ENCODE measurements at regions not wholly inside any gene's neighbourhood (a gene's known extent, or its start where the extent isn't known, plus 50 kb on each side); places are given as distances from the start of the nearest gene placed in this dataset.

- FAIRE-seq (no peak), DNase-seq (ENCODE audit: insufficient read length, low spot score) (no peak)
Observed at GRCh38 chr5:143732402-143732801, 79.6 kb upstream of the HMHB1 start.

- no peak for DNase-seq (ENCODE audit: insufficient read length, low spot score)
- FAIRE-seq = no peak
Observed at GRCh38 chr5:143730112-143730801, 81.7 kb upstream of the HMHB1 start.

- DNase-seq (ENCODE audit: insufficient read length, low spot score) (no peak), FAIRE-seq (no peak)
Observed at GRCh38 chr5:143729334-143729946, 82.5 kb upstream of the HMHB1 start.

GRCh38 chr5:143723159-143723558 is 88.8 kb upstream of the HMHB1 start:
- FAIRE-seq = no peak
- DNase-seq (ENCODE audit: insufficient read length, low spot score) = no peak

- no peak for FAIRE-seq
- no peak for DNase-seq (ENCODE audit: insufficient read length, low spot score)
Observed at GRCh38 chr5:143721925-143722324, 90.0 kb upstream of the HMHB1 start.

- no peak for DNase-seq (ENCODE audit: insufficient read length, low spot score)
- no peak for FAIRE-seq
Observed at GRCh38 chr5:143720689-143721088, 91.3 kb upstream of the HMHB1 start.

- DNase-seq (ENCODE audit: insufficient read length, low spot score) (no peak), FAIRE-seq (no peak)
Observed at GRCh38 chr5:143717400-143717799, 94.6 kb upstream of the HMHB1 start.

- no peak for FAIRE-seq
- no peak for DNase-seq (ENCODE audit: insufficient read length, low spot score)
Observed at GRCh38 chr5:143716881-143717280, 95.1 kb upstream of the HMHB1 start.

GRCh38 chr5:143715616-143716015 is 96.3 kb upstream of the HMHB1 start:
- DNase-seq (ENCODE audit: insufficient read length, low spot score) (no peak), FAIRE-seq (no peak)

GRCh38 chr5:143714629-143715028 is 97.3 kb upstream of the HMHB1 start:
- FAIRE-seq (no peak), DNase-seq (ENCODE audit: insufficient read length, low spot score) (no peak)

- FAIRE-seq = no peak
- DNase-seq (ENCODE audit: insufficient read length, low spot score) = no peak
Observed at GRCh38 chr5:143713047-143714003, 98.6 kb upstream of the HMHB1 start.

GRCh38 chr5:143708672-143709071 is 103.3 kb upstream of the HMHB1 start:
- FAIRE-seq (no peak), DNase-seq (ENCODE audit: insufficient read length, low spot score) (no peak)

GRCh38 chr5:143707806-143708205 is 104.2 kb upstream of the HMHB1 start:
- DNase-seq (ENCODE audit: insufficient read length, low spot score) (no peak), FAIRE-seq (no peak)

- FAIRE-seq (no peak), DNase-seq (ENCODE audit: insufficient read length, low spot score) (no peak)
Observed at GRCh38 chr5:143705381-143705780, 106.6 kb upstream of the HMHB1 start.

- DNase-seq (ENCODE audit: insufficient read length, low spot score) (no peak), FAIRE-seq (no peak)
Observed at GRCh38 chr5:143703659-143704058, 108.3 kb upstream of the HMHB1 start.

GRCh38 chr5:143701493-143701892 is 110.5 kb upstream of the HMHB1 start:
- no peak for DNase-seq (ENCODE audit: insufficient read length, low spot score)
- no peak for FAIRE-seq

- FAIRE-seq (no peak), DNase-seq (ENCODE audit: insufficient read length, low spot score) (no peak)
Observed at GRCh38 chr5:143700994-143701393, 111.0 kb upstream of the HMHB1 start.

- FAIRE-seq = no peak
Observed at GRCh38 chr5:143699121-143699520, 112.8 kb upstream of the HMHB1 start.

GRCh38 chr5:143698574-143698973 is 113.4 kb upstream of the HMHB1 start:
- FAIRE-seq (no peak), DNase-seq (ENCODE audit: insufficient read length, low spot score) (no peak)

More at GRCh38 chr5:143699121-143699520, 112.8 kb upstream of the HMHB1 start:
- DNase-seq (ENCODE audit: insufficient read length, low spot score) = no peak

GRCh38 chr5:143696921-143697320 is 115.0 kb upstream of the HMHB1 start:
- DNase-seq (ENCODE audit: insufficient read length, low spot score) (no peak), FAIRE-seq (no peak)

- DNase-seq (ENCODE audit: insufficient read length, low spot score) (no peak), FAIRE-seq (no peak)
Observed at GRCh38 chr5:143695941-143696340, 116.0 kb upstream of the HMHB1 start.

Data from GM19239 (cell line).